ENCODE measurements at regions not wholly inside any gene's neighbourhood (a gene's known extent, or its start where the extent isn't known, plus 50 kb on each side); places are given as distances from the start of the nearest gene placed in this dataset.

- Histone ChIP-seq H3K27me3 (ENCODE audit: control insufficient read depth in 1 of 2, insufficient read depth in 2 of 2, low read length in 2 of 2) (no peaks in the 10 kb centered on the region), H3K36me3 (ENCODE audit: insufficient read depth, low read length) (no peaks in the 10 kb centered on the region), H3K9me3 (ENCODE audit: control insufficient read depth in 1 of 2, insufficient read depth in 1 of 2, low read length in 2 of 2) (no peaks in the 10 kb centered on the region), H3K4me3 (ENCODE audit: low read length) (no peak overlapping the region), H3K4me1 (ENCODE audit: insufficient read depth, low read length) (no peaks in the 10 kb centered on the region), H3K27ac (ENCODE audit: low read depth in 1 of 2, low read length in 2 of 2) (no peak overlapping the region)
- CTCF ChIA-PET = no interaction called here
- intact Hi-C loops (cut with DNase I, micrococcal nuclease) = no loop called here
- Mint-ChIP-seq H3K9me3 (no peaks in the 10 kb centered on the region), H3K36me3 (ENCODE audit: low read depth) (no peaks in the 10 kb centered on the region), H3K27ac (no peak overlapping the region), H3K4me1 (ENCODE audit: low read depth) (no peaks in the 10 kb centered on the region), H3K4me3 (no peak overlapping the region), H3K27me3 (peaks cover 19% of the 10 kb centered on the region)
- POLR2A ChIA-PET = no interaction called here
- DNase-seq (no peak), ATAC-seq (ENCODE audit: poor library complexity) (no peak)
- TF ChIP-seq CTCF (IDR thresholded peaks at IDR 0.05) = no peak
Observed at GRCh38 chr12:43665091-43665490, 93.5 kb downstream of the PUS7L start.

DNA sequence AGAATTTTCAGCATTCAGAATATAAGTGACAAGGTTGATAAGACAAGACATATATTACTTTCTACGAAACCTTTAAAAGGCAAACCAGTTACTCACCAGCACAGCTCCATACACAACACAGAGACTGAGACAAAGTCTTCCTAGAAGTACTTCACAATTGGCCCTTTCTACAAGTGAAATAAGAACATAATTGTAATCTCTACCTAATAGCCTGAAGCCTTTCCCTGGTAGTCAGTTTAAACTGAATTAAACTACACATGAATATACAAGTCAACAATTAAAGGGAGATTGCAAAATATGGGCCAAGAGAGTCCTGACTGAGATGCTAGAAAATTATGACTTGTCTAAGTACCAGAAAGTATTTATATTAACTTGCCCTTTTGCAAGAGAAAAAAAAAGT, 95.9 kb downstream of the PUS7L start:
- Histone ChIP-seq H3K4me1 (ENCODE audit: insufficient read depth, low read length) (no peaks in the 10 kb centered on the region), H3K9me3 (ENCODE audit: control insufficient read depth in 1 of 2, insufficient read depth in 1 of 2, low read length in 2 of 2) (no peaks in the 10 kb centered on the region), H3K27me3 (ENCODE audit: control insufficient read depth in 1 of 2, insufficient read depth in 2 of 2, low read length in 2 of 2) (no peaks in the 10 kb centered on the region), H3K27ac (ENCODE audit: low read depth in 1 of 2, low read length in 2 of 2) (no peak overlapping the region), H3K4me3 (ENCODE audit: low read length) (no peak overlapping the region), H3K36me3 (ENCODE audit: insufficient read depth, low read length) (no peaks in the 10 kb centered on the region)
- ChIA-PET POLR2A (no interaction called here), CTCF (interaction anchor here (1.2 kb wide), 1 partner anchor 9 kb away, joined by 3 read pairs; no protein-coding TSS in a partner anchor)
- H3K9me3 Mint-ChIP-seq = no peaks in the 10 kb centered on the region
- ATAC-seq (ENCODE audit: poor library complexity) (no peak), DNase-seq (no peak)
- H3K27ac Mint-ChIP-seq = no peak overlapping the region
- no peaks in the 10 kb centered on the region for H3K36me3 Mint-ChIP-seq (ENCODE audit: low read depth)
- TF ChIP-seq CTCF (IDR thresholded peaks at IDR 0.05) = no peak
- intact Hi-C loops (cut with DNase I, micrococcal nuclease) = no loop called here
- no peaks in the 10 kb centered on the region for H3K4me1 Mint-ChIP-seq (ENCODE audit: low read depth)
- no peak overlapping the region for H3K4me3 Mint-ChIP-seq
- peaks cover 11% of the 10 kb centered on the region for H3K27me3 Mint-ChIP-seq

- DNase-seq = no peak
- intact Hi-C loops (cut with DNase I, micrococcal nuclease) = no loop called here
- POLR2A ChIA-PET = no interaction called here
- Histone ChIP-seq H3K27me3 (ENCODE audit: control insufficient read depth in 1 of 2, insufficient read depth in 2 of 2, low read length in 2 of 2) (peaks cover 0 to 6% of the 10 kb centered on the region in 2 experiments), H3K4me1 (ENCODE audit: insufficient read depth, low read length) (no peaks in the 10 kb centered on the region), H3K4me3 (ENCODE audit: low read length) (no peak overlapping the region), H3K9me3 (ENCODE audit: control insufficient read depth in 1 of 2, insufficient read depth in 1 of 2, low read length in 2 of 2) (no peaks in the 10 kb centered on the region), H3K36me3 (ENCODE audit: insufficient read depth, low read length) (no peaks in the 10 kb centered on the region), H3K27ac (ENCODE audit: low read depth in 1 of 2, low read length in 2 of 2) (no peak overlapping the region)
- Mint-ChIP-seq H3K4me1 (ENCODE audit: low read depth) (no peaks in the 10 kb centered on the region), H3K9me3 (no peaks in the 10 kb centered on the region), H3K27ac (no peak overlapping the region), H3K36me3 (ENCODE audit: low read depth) (no peaks in the 10 kb centered on the region), H3K4me3 (no peak overlapping the region), H3K27me3 (no peaks in the 10 kb centered on the region)
- ATAC-seq (ENCODE audit: poor library complexity) = no peak
- CTCF ChIA-PET = no interaction called here
- TF ChIP-seq CTCF (IDR thresholded peaks at IDR 0.05) = no peak
Observed at GRCh38 chr12:43655586-43655985, 103.0 kb downstream of the PUS7L start.
